ENCODE measurements at regions not wholly inside any gene's neighbourhood (a gene's known extent, or its start where the extent isn't known, plus 50 kb on each side); places are given as distances from the start of the nearest gene placed in this dataset.

DNA sequence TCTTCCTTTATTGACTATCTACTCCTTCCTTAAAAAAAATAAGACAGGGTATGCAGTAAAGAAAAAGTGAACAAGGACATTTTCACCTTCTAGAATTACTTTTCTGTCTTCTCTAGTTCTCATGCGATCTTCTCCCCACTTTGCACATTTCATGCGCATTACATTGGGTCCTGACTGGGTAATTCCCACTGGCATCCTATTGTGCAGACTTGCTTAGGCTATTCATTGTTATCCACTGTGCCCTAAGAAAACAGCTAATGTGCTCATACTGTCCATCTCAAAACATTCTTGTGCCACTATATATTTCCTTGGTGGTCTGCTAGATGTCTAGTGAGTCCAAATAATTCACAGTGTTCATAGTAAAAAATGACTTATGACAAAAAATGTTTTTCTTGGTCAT, 447.4 kb upstream of the ROBO1 start:
- TF ChIP-seq POLR2A (IDR thresholded peaks at IDR 0.05): no peak
- TF ChIP-seq, protein P1, sequence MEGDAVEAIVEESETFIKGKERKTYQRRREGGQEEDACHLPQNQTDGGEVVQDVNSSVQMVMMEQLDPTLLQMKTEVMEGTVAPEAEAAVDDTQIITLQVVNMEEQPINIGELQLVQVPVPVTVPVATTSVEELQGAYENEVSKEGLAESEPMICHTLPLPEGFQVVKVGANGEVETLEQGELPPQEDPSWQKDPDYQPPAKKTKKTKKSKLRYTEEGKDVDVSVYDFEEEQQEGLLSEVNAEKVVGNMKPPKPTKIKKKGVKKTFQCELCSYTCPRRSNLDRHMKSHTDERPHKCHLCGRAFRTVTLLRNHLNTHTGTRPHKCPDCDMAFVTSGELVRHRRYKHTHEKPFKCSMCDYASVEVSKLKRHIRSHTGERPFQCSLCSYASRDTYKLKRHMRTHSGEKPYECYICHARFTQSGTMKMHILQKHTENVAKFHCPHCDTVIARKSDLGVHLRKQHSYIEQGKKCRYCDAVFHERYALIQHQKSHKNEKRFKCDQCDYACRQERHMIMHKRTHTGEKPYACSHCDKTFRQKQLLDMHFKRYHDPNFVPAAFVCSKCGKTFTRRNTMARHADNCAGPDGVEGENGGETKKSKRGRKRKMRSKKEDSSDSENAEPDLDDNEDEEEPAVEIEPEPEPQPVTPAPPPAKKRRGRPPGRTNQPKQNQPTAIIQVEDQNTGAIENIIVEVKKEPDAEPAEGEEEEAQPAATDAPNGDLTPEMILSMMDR (IDR thresholded peaks at IDR 0.05): no peak

Data from heart left ventricle (tissue), 13 donors.